Neural progenitor cell (in vitro differentiated cells): ENCODE measurements at regions not wholly inside any gene's neighbourhood (a gene's known extent, or its start where the extent isn't known, plus 50 kb on each side); places are given as distances from the start of the nearest gene placed in this dataset.

Experiments
- CTCF ChIP-seq: fragments of 200-600 bp; sonication (generic); IDR thresholded peaks from 2 replicates; pipeline ENCODE4 v1.5.1; 2017; ENCODE audit warnings: antibody characterized with exemption, mild to moderate bottlenecking
- EZH2 ChIP-seq: fragments of 200-600 bp; sonication (generic); IDR thresholded peaks from 2 replicates; pipeline ENCODE4 v1.6.1; 2017; ENCODE audit warnings: antibody characterized with exemption, mild to moderate bottlenecking, moderate library complexity

DNA sequence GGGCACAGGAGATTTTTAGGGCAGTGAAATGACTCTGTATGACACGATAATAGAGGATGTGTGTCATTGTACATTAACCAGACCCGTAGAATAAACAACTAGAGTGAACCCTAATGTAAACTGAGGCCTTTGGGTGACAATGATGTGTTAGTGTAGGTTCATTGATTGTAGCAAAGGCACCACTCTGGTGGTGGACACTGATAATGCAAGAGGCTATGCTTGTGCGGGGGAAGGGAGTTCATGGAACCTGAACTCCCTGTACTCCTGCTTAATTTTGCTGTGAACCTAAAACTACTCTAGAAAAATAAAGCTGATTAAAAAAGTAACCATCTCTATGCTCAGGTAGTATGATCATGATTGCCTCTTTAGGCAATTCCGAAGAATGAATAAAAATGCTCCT lies 96.3 kb upstream of the VIPR2 start:
- TF ChIP-seq EZH2 (no peak), CTCF (no peak)
